A673 (cell line): ENCODE measurements at regions not wholly inside any gene's neighbourhood (a gene's known extent, or its start where the extent isn't known, plus 50 kb on each side); places are given as distances from the start of the nearest gene placed in this dataset.

Experiments
- EZH2 ChIP-seq: fragments of 200-600 bp; sonication (generic); IDR thresholded peaks from 2 replicates; pipeline ENCODE4 v1.6.1; 2017; ENCODE audit warnings: borderline replicate concordance, low read depth, mild to moderate bottlenecking, mixed read lengths, antibody characterized with exemption, low read length; ENCODE audit not compliant: poor library complexity, severe bottlenecking
- TF ChIP-seq, protein P1 (sequence below): fragments of 300-800, 200-600 bp; sonication (generic); conservative IDR thresholded peaks from 2 replicates; pipeline ENCODE4 v1.5.1; 2017; ENCODE audit warnings: low read depth, mild to moderate bottlenecking, antibody characterized with exemption, low read length, moderate library complexity, mixed read lengths

DNA sequence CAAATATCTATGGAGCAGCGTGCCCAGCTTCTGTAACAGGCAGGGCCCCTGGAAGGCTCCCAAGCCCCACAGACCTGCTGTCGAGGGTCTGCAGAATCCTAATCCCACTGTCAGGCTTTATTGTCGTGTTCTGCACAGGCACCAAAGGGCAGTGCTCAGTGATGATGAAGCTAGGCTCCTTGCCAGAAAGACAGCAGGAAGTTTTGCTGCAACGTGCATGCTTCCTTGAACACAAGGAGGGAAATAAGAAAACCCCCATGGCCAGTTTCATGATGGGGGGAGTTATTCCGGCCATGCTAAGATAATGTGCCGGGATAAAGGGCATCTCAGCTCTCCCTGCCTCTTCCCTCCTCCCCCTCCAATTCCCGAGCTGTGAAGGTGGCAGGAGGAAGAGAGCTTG is 109.4 kb upstream of the KCNG1 start:
- no peak for TF ChIP-seq EZH2
- TF ChIP-seq, protein P1, sequence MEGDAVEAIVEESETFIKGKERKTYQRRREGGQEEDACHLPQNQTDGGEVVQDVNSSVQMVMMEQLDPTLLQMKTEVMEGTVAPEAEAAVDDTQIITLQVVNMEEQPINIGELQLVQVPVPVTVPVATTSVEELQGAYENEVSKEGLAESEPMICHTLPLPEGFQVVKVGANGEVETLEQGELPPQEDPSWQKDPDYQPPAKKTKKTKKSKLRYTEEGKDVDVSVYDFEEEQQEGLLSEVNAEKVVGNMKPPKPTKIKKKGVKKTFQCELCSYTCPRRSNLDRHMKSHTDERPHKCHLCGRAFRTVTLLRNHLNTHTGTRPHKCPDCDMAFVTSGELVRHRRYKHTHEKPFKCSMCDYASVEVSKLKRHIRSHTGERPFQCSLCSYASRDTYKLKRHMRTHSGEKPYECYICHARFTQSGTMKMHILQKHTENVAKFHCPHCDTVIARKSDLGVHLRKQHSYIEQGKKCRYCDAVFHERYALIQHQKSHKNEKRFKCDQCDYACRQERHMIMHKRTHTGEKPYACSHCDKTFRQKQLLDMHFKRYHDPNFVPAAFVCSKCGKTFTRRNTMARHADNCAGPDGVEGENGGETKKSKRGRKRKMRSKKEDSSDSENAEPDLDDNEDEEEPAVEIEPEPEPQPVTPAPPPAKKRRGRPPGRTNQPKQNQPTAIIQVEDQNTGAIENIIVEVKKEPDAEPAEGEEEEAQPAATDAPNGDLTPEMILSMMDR: no peak
